ENCODE measurements at regions not wholly inside any gene's neighbourhood (a gene's known extent, or its start where the extent isn't known, plus 50 kb on each side); places are given as distances from the start of the nearest gene placed in this dataset.

GRCh38 chr21:33157303-33157702, 72.4 kb upstream of the IFNAR2 start:
- DNase-seq: no peak

GRCh38 chr21:33158654-33159053, 71.1 kb upstream of the IFNAR2 start:
- DNase-seq: no peak

GRCh38 chr21:33162436-33162951, 67.2 kb upstream of the IFNAR2 start:
- no peak for DNase-seq

- no peak for DNase-seq
These were observed 60.9 kb upstream of the IFNAR2 start for GRCh38 chr21:33168886-33169285.

GRCh38 chr21:33169359-33169758, 60.4 kb upstream of the IFNAR2 start:
- DNase-seq: no peak

GRCh38 chr21:33171616-33172169, 58.0 kb upstream of the IFNAR2 start:
- no peak for DNase-seq

- DNase-seq: no peak
These were observed 55.0 kb upstream of the IFNAR2 start for GRCh38 chr21:33174756-33175155.
